NCI-H2171 (cell line): ENCODE measurements at regions not wholly inside any gene's neighbourhood (a gene's known extent, or its start where the extent isn't known, plus 50 kb on each side); places are given as distances from the start of the nearest gene placed in this dataset.

Experiments used
- DNase-seq: peaks from one replicate; lab custom pipeline; 2025; lab: John Stamatoyannopoulos, UW

GRCh38 chr20:52637201-52637600 is 335.0 kb upstream of the TSHZ2 start:
- DNase-seq, result no peak

- no peak for DNase-seq
Observed at GRCh38 chr20:52631469-52631868, 340.7 kb upstream of the TSHZ2 start.

GRCh38 chr20:52630138-52630537 is 342.0 kb upstream of the TSHZ2 start:
- DNase-seq, result no peak

- no peak for DNase-seq
Observed at GRCh38 chr20:52624281-52624680, 347.9 kb upstream of the TSHZ2 start.

GRCh38 chr20:52622081-52622480 is 350.1 kb upstream of the TSHZ2 start:
- DNase-seq, result no peak

GRCh38 chr20:52621401-52621800 is 350.8 kb upstream of the TSHZ2 start:
- no peak for DNase-seq

GRCh38 chr20:52619671-52620070 is 352.5 kb upstream of the TSHZ2 start:
- DNase-seq, result no peak

GRCh38 chr20:52619101-52619500 is 353.1 kb upstream of the TSHZ2 start:
- no peak for DNase-seq

GRCh38 chr20:52616629-52617028 is 355.5 kb upstream of the TSHZ2 start:
- no peak for DNase-seq

- no peak for DNase-seq
Observed at GRCh38 chr20:52614051-52614863, 357.9 kb upstream of the TSHZ2 start.

GRCh38 chr20:52612046-52612632 is 360.0 kb upstream of the TSHZ2 start:
- DNase-seq, result no peak

GRCh38 chr20:52610749-52611148 is 361.4 kb upstream of the TSHZ2 start:
- no peak for DNase-seq

GRCh38 chr20:52601295-52601971 is 370.7 kb upstream of the TSHZ2 start:
- no peak for DNase-seq

- no peak for DNase-seq
Observed at GRCh38 chr20:52596256-52596655, 375.9 kb upstream of the TSHZ2 start.

- no peak for DNase-seq
Observed at GRCh38 chr20:52595518-52595917, 376.6 kb upstream of the TSHZ2 start.

- no peak for DNase-seq
Observed at GRCh38 chr20:52593654-52594053, 378.5 kb upstream of the TSHZ2 start.

- DNase-seq, result no peak
Observed at GRCh38 chr20:52592567-52592966, 379.6 kb upstream of the TSHZ2 start.

GRCh38 chr20:52590100-52590499 is 382.1 kb upstream of the TSHZ2 start:
- no peak for DNase-seq

GRCh38 chr20:52589251-52589812 is 382.8 kb upstream of the TSHZ2 start:
- DNase-seq, result no peak

GRCh38 chr20:52586660-52587059 is 385.5 kb upstream of the TSHZ2 start:
- no peak for DNase-seq

GRCh38 chr20:52585333-52585732 is 386.8 kb upstream of the TSHZ2 start:
- DNase-seq, result no peak

GRCh38 chr20:52578559-52578958 is 387.0 kb upstream of the ZFP64 start:
- DNase-seq, result no peak

- no peak for DNase-seq
Observed at GRCh38 chr20:52577696-52578095, 386.1 kb upstream of the ZFP64 start.
